ENCODE measurements at regions not wholly inside any gene's neighbourhood (a gene's known extent, or its start where the extent isn't known, plus 50 kb on each side); places are given as distances from the start of the nearest gene placed in this dataset.

DNA sequence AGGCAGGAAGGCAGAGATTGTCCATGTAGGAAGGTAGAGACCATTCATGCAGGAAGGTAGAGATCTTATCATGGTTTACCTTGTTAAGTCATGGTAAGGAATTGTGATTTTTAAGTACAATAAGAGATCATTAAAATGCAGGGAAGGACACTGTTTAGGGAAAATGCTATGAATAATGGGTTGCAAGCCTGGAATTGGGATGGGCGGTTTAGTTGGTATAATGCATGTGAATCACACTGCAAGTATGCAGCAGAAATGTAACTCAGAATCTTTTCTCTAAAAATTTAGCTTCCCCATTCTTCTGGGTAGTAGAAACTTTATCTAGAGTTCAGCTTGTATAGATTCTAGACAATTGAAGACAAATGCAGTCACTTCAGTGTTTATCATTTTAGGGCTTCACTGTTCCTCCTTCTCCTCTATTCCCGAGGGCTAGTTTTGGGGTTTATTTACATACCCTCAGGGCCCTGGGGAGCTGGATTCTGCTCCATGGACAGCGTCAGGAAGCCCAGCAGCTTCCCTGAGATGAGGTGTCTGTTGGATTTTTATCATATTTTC lies 212.0 kb downstream of the SREK1 start:
- Mint-ChIP-seq H3K4me1 (ENCODE audit: low read depth) (peaks cover 5% of the 10 kb centered on the region), H3K4me3 (no peak overlapping the region), H3K36me3 (ENCODE audit: low read depth) (no peaks in the 10 kb centered on the region), H3K9me3 (ENCODE audit: insufficient read depth) (no peaks in the 10 kb centered on the region), H3K27ac (no peak overlapping the region), H3K27me3 (ENCODE audit: low read depth) (peaks cover 3% of the 10 kb centered on the region)
- ATAC-seq: no peak
- CTCF ChIA-PET: no interaction called here
- POLR2A ChIA-PET: no interaction called here
- DNase-seq: no peak

DNA sequence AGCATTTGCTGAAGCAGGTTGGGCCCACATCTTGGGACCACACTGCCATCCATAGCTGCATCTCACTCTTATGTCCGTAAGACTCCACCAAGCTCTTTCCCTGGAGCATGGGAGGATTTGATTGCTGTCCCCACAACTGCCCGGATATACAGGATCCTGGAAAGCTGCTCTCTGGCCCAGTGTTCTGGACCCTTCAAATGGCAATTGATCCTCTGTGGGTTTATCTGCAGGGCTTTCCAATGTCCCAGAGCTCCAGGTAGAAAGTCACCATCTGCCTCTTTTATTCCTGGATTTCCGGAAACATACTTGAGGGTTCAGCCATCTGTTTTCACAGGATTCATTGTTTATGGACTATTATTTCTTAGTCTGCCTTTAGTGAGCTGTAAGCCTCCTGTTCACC lies 214.6 kb downstream of the SREK1 start:
- peaks cover 5% of the 10 kb centered on the region for H3K4me1 Mint-ChIP-seq (ENCODE audit: low read depth)
- no peak overlapping the region for H3K27ac Mint-ChIP-seq
- H3K4me3 Mint-ChIP-seq: no peak overlapping the region
- H3K36me3 Mint-ChIP-seq (ENCODE audit: low read depth): no peaks in the 10 kb centered on the region
- ChIA-PET POLR2A (no interaction called here), CTCF (no interaction called here)
- ATAC-seq (no peak), DNase-seq (no peak)
- H3K27me3 Mint-ChIP-seq (ENCODE audit: low read depth): peaks cover 13% of the 10 kb centered on the region
- H3K9me3 Mint-ChIP-seq (ENCODE audit: insufficient read depth): no peaks in the 10 kb centered on the region

DNA sequence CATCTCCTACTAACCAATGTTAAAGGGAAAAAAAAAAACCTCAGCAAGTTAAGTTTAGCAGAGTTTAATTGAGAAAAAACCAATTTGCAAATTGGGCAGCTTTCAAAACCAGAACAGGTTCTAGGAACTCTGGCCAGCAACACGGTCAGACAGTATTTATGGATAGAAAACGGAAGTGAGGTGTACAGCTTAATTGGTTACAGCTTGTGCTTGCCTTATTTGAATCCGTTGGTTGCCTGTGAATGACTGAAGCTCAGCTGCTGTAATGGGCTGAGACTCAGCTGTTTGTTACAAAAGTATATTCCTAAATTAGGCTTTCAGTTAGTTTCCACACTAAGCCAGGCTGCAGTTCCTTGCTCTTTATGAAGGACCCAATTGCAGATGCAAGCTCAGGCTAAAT lies 217.0 kb downstream of the SREK1 start:
- CTCF ChIA-PET: no interaction called here
- no peaks in the 10 kb centered on the region for H3K36me3 Mint-ChIP-seq (ENCODE audit: low read depth)
- ATAC-seq: no peak
- no peak overlapping the region for H3K4me3 Mint-ChIP-seq
- H3K9me3 Mint-ChIP-seq (ENCODE audit: insufficient read depth): no peaks in the 10 kb centered on the region
- H3K27ac Mint-ChIP-seq: no peak overlapping the region
- DNase-seq: no peak
- peaks cover 14% of the 10 kb centered on the region for H3K27me3 Mint-ChIP-seq (ENCODE audit: low read depth)
- no peaks in the 10 kb centered on the region for H3K4me1 Mint-ChIP-seq (ENCODE audit: low read depth)
- POLR2A ChIA-PET: interaction anchor here (0.6 kb wide), 1 partner anchor 11 kb away, joined by 3 read pairs; no protein-coding TSS in a partner anchor

DNA sequence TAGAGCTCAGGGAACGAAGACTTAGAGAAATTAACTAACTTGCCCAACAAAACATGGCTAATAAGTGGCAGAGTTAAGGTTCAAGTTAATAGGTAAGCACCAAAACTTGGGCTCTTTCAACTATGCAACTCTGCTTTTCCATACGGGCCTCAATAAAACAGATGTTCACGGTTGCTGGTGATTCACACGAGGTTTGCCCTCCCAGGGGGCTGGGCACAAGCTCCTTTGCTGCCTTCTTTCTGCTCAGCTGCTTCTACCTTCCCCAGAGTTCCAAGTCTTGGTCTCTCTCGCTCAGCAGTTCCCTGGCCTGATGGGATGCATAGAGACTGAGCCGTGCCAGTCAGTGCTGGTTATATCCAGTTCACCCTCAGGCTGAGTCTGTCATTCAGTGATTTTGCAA lies 217.9 kb downstream of the SREK1 start:
- ATAC-seq: no peak
- Mint-ChIP-seq H3K4me3 (no peak overlapping the region), H3K27me3 (ENCODE audit: low read depth) (peaks cover 17% of the 10 kb centered on the region), H3K27ac (no peak overlapping the region), H3K9me3 (ENCODE audit: insufficient read depth) (no peaks in the 10 kb centered on the region), H3K4me1 (ENCODE audit: low read depth) (no peaks in the 10 kb centered on the region), H3K36me3 (ENCODE audit: low read depth) (no peaks in the 10 kb centered on the region)
- CTCF ChIA-PET: no interaction called here
- DNase-seq: no peak
- POLR2A ChIA-PET: no interaction called here

DNA sequence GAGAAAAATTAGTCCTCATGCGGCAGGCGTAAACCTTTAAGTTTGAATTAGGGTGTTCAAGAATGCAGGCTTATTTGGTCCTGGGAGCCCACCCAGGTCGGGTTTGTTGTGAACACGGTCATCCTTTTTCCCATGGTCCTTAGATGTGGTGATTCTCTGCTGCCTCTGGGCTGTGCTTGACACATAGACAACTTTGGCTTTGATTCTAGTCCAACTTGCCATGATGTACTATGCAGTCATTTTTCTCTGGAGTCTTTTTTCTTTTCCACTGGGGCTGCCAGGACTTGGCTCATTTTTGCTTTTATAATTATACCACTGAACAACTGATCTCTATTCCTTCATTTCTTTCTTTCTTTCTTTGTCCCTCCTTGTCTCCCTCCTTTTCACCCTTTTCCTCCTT lies 218.6 kb downstream of the SREK1 start:
- no peak overlapping the region for H3K27ac Mint-ChIP-seq
- CTCF ChIA-PET: no interaction called here
- peaks cover 17% of the 10 kb centered on the region for H3K27me3 Mint-ChIP-seq (ENCODE audit: low read depth)
- H3K4me3 Mint-ChIP-seq: no peak overlapping the region
- no peaks in the 10 kb centered on the region for H3K9me3 Mint-ChIP-seq (ENCODE audit: insufficient read depth)
- no peaks in the 10 kb centered on the region for H3K4me1 Mint-ChIP-seq (ENCODE audit: low read depth)
- no peak for DNase-seq
- H3K36me3 Mint-ChIP-seq (ENCODE audit: low read depth): no peaks in the 10 kb centered on the region
- ATAC-seq: no peak
- POLR2A ChIA-PET: no interaction called here

DNA sequence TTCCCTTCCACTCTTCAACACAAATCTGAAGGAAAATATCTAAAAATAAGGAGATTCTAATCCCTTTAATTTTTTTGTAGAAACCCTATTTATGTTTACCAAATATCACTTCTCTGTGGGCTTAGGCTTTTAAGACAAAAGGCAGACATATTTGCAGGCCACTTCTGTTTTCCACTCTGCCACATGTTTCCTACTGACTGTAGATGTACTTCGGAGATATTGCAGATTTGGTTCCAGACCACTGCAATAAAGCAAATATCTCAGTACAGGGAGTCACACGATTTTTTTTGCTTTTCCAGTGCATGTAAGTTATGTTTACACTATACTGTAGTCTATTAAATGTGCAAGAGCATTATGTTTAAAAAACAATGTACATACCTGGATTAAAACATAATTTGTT lies 219.0 kb downstream of the SREK1 start:
- DNase-seq (no peak), ATAC-seq (no peak)
- CTCF ChIA-PET: no interaction called here
- Mint-ChIP-seq H3K4me1 (ENCODE audit: low read depth) (no peaks in the 10 kb centered on the region), H3K27me3 (ENCODE audit: low read depth) (peaks cover 17% of the 10 kb centered on the region), H3K27ac (no peak overlapping the region), H3K36me3 (ENCODE audit: low read depth) (no peaks in the 10 kb centered on the region), H3K4me3 (no peak overlapping the region), H3K9me3 (ENCODE audit: insufficient read depth) (no peaks in the 10 kb centered on the region)
- POLR2A ChIA-PET: no interaction called here

DNA sequence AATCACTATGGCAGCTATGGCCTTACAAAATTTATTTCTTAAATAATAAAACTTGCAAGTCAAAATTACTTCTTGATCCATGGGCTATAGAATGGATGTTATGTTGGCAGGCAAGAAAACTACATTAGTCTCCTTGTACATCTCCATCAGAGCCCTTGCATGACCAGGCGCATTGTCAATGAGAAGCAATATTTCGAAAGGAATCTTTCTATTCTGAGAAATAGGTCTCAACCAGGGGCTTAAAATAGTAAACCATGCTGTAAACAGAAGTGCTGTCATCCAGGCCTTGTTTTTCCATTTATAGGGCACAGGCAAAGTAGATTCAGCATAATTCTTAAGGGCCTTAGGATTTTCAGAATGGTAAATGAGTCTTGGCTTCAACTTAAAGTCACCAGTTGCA lies 220.1 kb downstream of the SREK1 start:
- no peak for ATAC-seq
- CTCF ChIA-PET: no interaction called here

DNA sequence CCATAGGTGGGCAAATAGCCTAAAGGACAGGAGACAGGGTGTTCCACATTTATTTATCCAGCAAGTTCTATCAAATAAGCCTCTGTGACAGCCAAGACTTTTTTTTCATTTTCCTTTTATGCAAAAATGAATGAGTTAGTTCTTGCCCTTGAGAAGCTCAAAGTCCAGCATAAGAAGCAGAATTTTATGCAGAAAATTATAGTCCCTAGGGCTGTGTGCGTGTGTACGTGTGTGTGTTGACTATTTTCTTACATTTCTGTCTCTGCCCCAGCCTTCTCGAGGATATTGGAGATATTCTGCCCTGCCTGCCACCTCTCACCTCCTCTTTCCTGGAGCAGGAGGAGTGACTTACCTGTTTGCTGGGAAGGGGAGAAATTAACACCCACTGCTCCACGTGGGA lies 221.9 kb downstream of the SREK1 start:
- H3K9me3 Mint-ChIP-seq (ENCODE audit: insufficient read depth): no peaks in the 10 kb centered on the region
- no peaks in the 10 kb centered on the region for H3K4me1 Mint-ChIP-seq (ENCODE audit: low read depth)
- ChIA-PET CTCF (interaction anchor here (0.7 kb wide), 1 partner anchor 1608 kb away, joined by 3 read pairs; no protein-coding TSS in a partner anchor), POLR2A (no interaction called here)
- H3K27me3 Mint-ChIP-seq (ENCODE audit: low read depth): peaks cover 26% of the 10 kb centered on the region
- no peak overlapping the region for H3K4me3 Mint-ChIP-seq
- H3K27ac Mint-ChIP-seq: no peak overlapping the region
- H3K36me3 Mint-ChIP-seq (ENCODE audit: low read depth): no peaks in the 10 kb centered on the region
- DNase-seq (no peak), ATAC-seq (no peak)

More for the DNA sequence above, 220.1 kb downstream of the SREK1 start:
- POLR2A ChIA-PET: no interaction called here
- H3K4me3 Mint-ChIP-seq: no peak overlapping the region
- H3K9me3 Mint-ChIP-seq (ENCODE audit: insufficient read depth): no peaks in the 10 kb centered on the region
- no peaks in the 10 kb centered on the region for H3K4me1 Mint-ChIP-seq (ENCODE audit: low read depth)
- H3K27ac Mint-ChIP-seq: no peak overlapping the region
- no peak for DNase-seq
- peaks cover 17% of the 10 kb centered on the region for H3K27me3 Mint-ChIP-seq (ENCODE audit: low read depth)
- H3K36me3 Mint-ChIP-seq (ENCODE audit: low read depth): no peaks in the 10 kb centered on the region

DNA sequence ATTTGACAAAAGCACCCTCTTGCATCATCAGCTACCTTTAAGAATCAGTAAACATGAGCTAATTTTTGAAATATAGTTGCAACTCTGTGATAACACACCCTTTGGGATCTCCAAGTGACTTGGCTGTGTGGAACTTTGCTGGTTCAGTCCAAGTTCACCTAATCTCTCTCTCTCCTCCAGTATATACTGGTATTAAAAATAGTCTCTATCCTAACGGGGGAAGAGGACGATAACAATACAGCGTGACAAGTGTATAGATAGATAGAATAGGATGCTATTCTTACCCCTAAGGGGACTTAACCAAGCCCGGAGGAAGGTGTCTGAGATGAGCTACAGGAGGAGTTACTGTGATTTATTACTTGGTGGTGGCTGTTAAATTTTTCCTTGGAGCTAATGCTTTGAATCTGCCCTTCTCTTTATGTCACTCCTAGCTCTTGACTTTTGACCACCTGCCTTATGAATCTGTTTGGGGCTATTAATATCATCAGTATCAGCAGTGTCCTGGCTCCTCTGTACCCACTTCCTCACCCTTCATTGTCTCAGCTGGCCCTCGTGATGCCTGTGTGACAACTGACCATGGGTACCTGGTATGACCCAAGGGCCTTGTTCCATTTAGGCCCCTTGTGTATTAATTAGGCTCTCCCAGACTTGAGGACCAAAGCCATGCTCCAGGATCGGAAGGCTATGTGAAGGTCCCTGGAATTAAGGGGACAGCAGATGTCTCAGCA lies 223.9 kb downstream of the SREK1 start:
- no peaks in the 10 kb centered on the region for H3K4me1 Mint-ChIP-seq (ENCODE audit: low read depth)
- ChIA-PET CTCF (interaction anchor here (1.2 to 2.1 kb wide), 2 partner anchors 34 to 61 kb away, joined by 3 to 6 read pairs; no protein-coding TSS in a partner anchor), POLR2A (no interaction called here)
- ATAC-seq: no peak
- no peak overlapping the region for H3K27ac Mint-ChIP-seq
- peaks cover 21% of the 10 kb centered on the region for H3K27me3 Mint-ChIP-seq (ENCODE audit: low read depth)
- H3K9me3 Mint-ChIP-seq (ENCODE audit: insufficient read depth): no peaks in the 10 kb centered on the region
- H3K36me3 Mint-ChIP-seq (ENCODE audit: low read depth): no peaks in the 10 kb centered on the region
- no peak for DNase-seq
- no peak overlapping the region for H3K4me3 Mint-ChIP-seq

DNA sequence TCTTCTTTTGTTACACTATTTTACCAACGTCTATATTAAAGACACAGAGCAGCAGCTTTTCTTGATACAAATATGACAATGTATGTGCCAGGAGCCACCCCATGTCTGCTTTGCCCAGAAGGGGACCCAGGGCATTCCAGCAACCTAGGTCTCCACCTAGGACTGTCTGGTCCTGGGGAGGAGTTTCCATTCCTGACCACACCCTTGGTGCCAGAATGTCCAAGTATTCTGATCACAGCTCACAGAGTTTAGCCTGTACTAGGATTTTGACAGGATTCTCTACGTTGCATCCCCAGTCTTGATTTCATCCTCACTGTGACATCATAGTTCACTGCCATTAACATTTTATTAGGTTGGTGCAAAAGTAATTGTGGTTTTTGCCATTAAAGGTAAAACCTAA lies 224.7 kb downstream of the SREK1 start:
- Mint-ChIP-seq H3K27me3 (ENCODE audit: low read depth) (peaks cover 17% of the 10 kb centered on the region), H3K4me1 (ENCODE audit: low read depth) (no peaks in the 10 kb centered on the region), H3K9me3 (ENCODE audit: insufficient read depth) (no peaks in the 10 kb centered on the region), H3K27ac (no peak overlapping the region), H3K4me3 (no peak overlapping the region), H3K36me3 (ENCODE audit: low read depth) (no peaks in the 10 kb centered on the region)
- no peak for ATAC-seq
- CTCF ChIA-PET: interaction anchor here (2.1 kb wide), 1 partner anchor 62 kb away, joined by 6 read pairs; no protein-coding TSS in a partner anchor
- POLR2A ChIA-PET: no interaction called here
- no peak for DNase-seq

DNA sequence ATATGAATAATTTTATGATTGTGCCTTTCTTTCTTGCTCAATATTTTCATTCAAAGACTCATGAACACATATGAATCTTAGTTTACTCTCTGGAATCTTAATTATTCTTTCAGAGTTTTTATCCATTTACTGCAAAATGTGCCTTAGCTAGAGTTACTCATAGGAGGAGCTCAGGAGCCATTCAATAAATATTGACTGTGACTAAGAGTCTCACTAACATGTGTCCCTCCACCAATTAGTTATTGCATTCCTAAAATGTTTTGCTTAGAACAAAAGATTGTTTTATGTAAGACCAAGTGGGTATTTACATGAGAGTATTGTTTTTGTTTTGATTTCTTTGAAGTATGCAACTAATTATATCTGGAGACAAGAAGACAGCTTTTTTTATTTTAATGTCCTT lies 218.4 kb upstream of the MAST4 start:
- no peak for ATAC-seq
- no peak overlapping the region for H3K27ac Mint-ChIP-seq
- ChIA-PET POLR2A (no interaction called here), CTCF (no interaction called here)
- H3K27me3 Mint-ChIP-seq (ENCODE audit: low read depth): peaks cover 6% of the 10 kb centered on the region
- no peaks in the 10 kb centered on the region for H3K36me3 Mint-ChIP-seq (ENCODE audit: low read depth)
- H3K4me3 Mint-ChIP-seq: no peak overlapping the region
- peaks cover 4% of the 10 kb centered on the region for H3K9me3 Mint-ChIP-seq (ENCODE audit: insufficient read depth)
- DNase-seq: no peak
- no peaks in the 10 kb centered on the region for H3K4me1 Mint-ChIP-seq (ENCODE audit: low read depth)

DNA sequence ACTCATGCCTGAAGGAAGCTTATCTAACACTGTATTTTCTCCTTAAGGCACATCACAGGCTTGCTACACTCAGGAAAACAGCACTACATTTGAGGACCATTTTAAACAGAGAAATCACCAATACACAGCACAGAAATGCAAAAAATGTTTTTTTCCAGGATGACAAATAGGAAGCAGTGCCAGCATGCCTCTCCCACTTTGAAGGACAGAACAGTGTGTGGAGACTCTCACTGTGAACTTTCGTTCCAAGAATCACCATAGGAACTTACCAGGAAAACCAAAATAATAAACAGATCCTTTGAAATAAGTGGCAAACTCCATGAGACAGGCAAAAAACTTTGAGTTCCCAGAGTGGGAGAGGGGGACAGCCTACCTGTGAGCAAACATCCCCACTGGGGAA lies 217.8 kb upstream of the MAST4 start:
- DNase-seq: no peak
- ATAC-seq: no peak
- POLR2A ChIA-PET: no interaction called here
- CTCF ChIA-PET: no interaction called here
- H3K36me3 Mint-ChIP-seq (ENCODE audit: low read depth): no peaks in the 10 kb centered on the region
- H3K4me1 Mint-ChIP-seq (ENCODE audit: low read depth): no peaks in the 10 kb centered on the region
- peaks cover 6% of the 10 kb centered on the region for H3K27me3 Mint-ChIP-seq (ENCODE audit: low read depth)
- peaks cover 4% of the 10 kb centered on the region for H3K9me3 Mint-ChIP-seq (ENCODE audit: insufficient read depth)
- no peak overlapping the region for H3K27ac Mint-ChIP-seq
- H3K4me3 Mint-ChIP-seq: no peak overlapping the region

DNA sequence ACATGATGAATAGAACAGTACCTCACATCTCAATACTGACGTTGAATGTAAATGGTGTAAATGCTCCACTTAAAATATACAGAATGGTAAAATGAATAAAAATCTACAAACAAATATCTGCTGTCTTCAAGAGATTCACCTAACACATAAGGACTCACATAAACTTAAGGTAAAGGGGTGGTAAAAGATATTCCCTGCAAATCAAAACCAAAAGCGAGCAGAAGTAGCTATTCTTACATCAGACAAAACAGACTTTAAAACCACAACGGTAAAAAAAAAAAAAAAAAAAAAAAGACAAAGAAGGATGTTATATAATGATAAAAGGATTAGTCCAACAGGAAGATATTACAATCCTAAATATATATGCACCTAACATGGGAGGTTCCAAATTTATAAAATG lies 214.0 kb upstream of the MAST4 start:
- peaks cover 6% of the 10 kb centered on the region for H3K27me3 Mint-ChIP-seq (ENCODE audit: low read depth)
- H3K9me3 Mint-ChIP-seq (ENCODE audit: insufficient read depth): peaks cover 4% of the 10 kb centered on the region
- H3K4me3 Mint-ChIP-seq: no peak overlapping the region
- DNase-seq: no peak
- no peaks in the 10 kb centered on the region for H3K36me3 Mint-ChIP-seq (ENCODE audit: low read depth)
- ATAC-seq: no peak
- CTCF ChIA-PET: no interaction called here
- no peaks in the 10 kb centered on the region for H3K4me1 Mint-ChIP-seq (ENCODE audit: low read depth)
- POLR2A ChIA-PET: no interaction called here
- H3K27ac Mint-ChIP-seq: no peak overlapping the region
